Uterus (tissue), 3 donors: ENCODE measurements at regions not wholly inside any gene's neighbourhood (a gene's known extent, or its start where the extent isn't known, plus 50 kb on each side); places are given as distances from the start of the nearest gene placed in this dataset.

Experiments used
- DNase-seq, 2 donors: peaks; one replicate each; pipeline ENCODE4 v3.0.0-alpha.2; 2019 to 2020
- H3K27ac ChIP-seq, 2 donors: fragments of 200-600 bp; sonication (generic); 1 replicate in 1 of 2; 2 replicates in 1 of 2; pipeline ENCODE4 v1.5.1; 2016 to 2018
- H3K27me3 ChIP-seq, 2 donors: fragments of 200-600 bp; sonication (generic); one replicate each; pipeline ENCODE4 v1.5.1; 2018 to 2019; ENCODE audit warnings: control low read depth in 1 of 2
- H3K36me3 ChIP-seq, 2 donors: fragments of 200-600 bp; sonication (generic); one replicate each; pipeline ENCODE4 v1.5.1; 2019; ENCODE audit warnings: control low read depth in 1 of 2
- H3K4me1 ChIP-seq, 2 donors: fragments of 200-600 bp; sonication (generic); one replicate each; pipeline ENCODE4 v1.5.1; 2018 to 2019; ENCODE audit warnings: control low read depth in 1 of 2
- H3K4me3 ChIP-seq, 2 donors: fragments of 200-600 bp; sonication (generic); 1 replicate in 1 of 2; 2 replicates in 1 of 2; pipeline ENCODE4 v1.5.1; 2018 to 2019; ENCODE audit warnings: mild to moderate bottlenecking in 1 of 2
- H3K9me3 ChIP-seq, 2 donors: fragments of 200-600 bp; sonication (generic); one replicate each; pipeline ENCODE4 v1.5.1; 2019; ENCODE audit warnings: control low read depth in 1 of 2
- POLR2A ChIP-seq, 2 donors: fragments of 450-650 bp; IDR thresholded peaks; one replicate each; pipeline ENCODE4 v1.6.1; 2016; ENCODE audit warnings: antibody characterized with exemption in 2 of 2, mild to moderate bottlenecking in 1 of 2, moderate library complexity in 1 of 2
- intact Hi-C: fragments of 100-400 bp; cut with DNase I; formaldehyde crosslinking; loops from one replicate; pipeline ENCODE4 v1.15.1; 2023; ENCODE audit warnings: low total_unique reads
- TF ChIP-seq, protein P1 (sequence below), 4 experiments: fragments of 200-600 bp in 2 of 4; fragments of 450-650 bp in 2 of 4; sonication (generic) in 2 of 4; IDR thresholded peaks; one replicate each; pipeline ENCODE4 v1.5.1; 2016 to 2019; ENCODE audit warnings: antibody characterized with exemption in 4 of 4, mild to moderate bottlenecking in 2 of 4, moderate library complexity in 1 of 4
- donor health status: DM: yes; HTN: yes; CAD: no.

- TF ChIP-seq, protein P1, sequence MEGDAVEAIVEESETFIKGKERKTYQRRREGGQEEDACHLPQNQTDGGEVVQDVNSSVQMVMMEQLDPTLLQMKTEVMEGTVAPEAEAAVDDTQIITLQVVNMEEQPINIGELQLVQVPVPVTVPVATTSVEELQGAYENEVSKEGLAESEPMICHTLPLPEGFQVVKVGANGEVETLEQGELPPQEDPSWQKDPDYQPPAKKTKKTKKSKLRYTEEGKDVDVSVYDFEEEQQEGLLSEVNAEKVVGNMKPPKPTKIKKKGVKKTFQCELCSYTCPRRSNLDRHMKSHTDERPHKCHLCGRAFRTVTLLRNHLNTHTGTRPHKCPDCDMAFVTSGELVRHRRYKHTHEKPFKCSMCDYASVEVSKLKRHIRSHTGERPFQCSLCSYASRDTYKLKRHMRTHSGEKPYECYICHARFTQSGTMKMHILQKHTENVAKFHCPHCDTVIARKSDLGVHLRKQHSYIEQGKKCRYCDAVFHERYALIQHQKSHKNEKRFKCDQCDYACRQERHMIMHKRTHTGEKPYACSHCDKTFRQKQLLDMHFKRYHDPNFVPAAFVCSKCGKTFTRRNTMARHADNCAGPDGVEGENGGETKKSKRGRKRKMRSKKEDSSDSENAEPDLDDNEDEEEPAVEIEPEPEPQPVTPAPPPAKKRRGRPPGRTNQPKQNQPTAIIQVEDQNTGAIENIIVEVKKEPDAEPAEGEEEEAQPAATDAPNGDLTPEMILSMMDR (IDR thresholded peaks at IDR 0.05) = no peak
- TF ChIP-seq POLR2A (IDR thresholded peaks at IDR 0.05) = no peak
- Histone ChIP-seq H3K4me3 (no peak overlapping the region), H3K9me3 (no peaks in the 10 kb centered on the region), H3K4me1 (peaks cover 12 to 14% of the 10 kb centered on the region in 2 donors), H3K36me3 (no peaks in the 10 kb centered on the region), H3K27ac (peak overlapping the region; percentile 77 to 86), H3K27me3 (no peaks in the 10 kb centered on the region)
- no peak for DNase-seq
- intact Hi-C loops = loop anchor here (10.0 kb wide), 1 partner anchor 229 kb away; the partner anchor contains the start of gene SLC24A3
Observed at GRCh38 chr20:18986146-18986830, 172.7 kb downstream of the SCP2D1 start.

DNA sequence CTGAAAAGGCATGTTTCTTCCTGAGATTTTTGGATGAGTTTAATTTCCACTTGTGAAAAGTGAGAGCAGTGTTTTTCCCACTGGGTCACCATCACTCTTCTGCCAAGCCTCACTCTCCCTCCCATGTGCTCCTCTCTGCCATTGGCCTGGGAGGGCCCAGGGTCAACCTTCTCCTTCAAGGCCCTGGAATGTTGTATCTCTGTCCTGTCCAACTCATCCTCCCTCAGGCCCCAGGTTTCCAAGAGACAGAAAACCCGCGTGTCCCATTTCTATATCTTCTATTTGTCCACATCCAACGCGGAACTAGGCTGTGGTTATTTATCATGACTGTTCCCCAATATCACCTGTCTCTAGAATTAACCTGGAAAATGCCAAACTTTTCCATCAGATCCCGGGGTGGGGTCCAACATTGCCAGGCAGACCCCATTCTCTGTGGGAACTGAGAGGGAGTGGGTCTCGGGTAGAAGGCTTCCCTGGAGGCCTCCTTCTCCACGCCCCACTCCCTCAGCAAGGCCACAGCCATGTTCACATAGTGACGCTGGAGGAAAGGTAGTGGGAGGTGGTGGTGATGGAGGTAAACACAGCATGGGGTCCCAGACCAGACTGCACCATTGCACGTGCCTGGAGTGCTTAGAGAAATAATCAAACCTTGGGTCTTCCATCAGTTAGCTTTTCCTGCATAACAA is 173.5 kb downstream of the SCP2D1 start:
- peak in 1 of 2 donors; percentile 67 for DNase-seq
- peak overlapping the region; percentile 77 to 86 for H3K27ac ChIP-seq
- intact Hi-C loops = loop anchor here (10.0 kb wide), 1 partner anchor 228 kb away; the partner anchor contains the start of gene SLC24A3

GRCh38 chr20:18987781-18988360 is 174.3 kb downstream of the SCP2D1 start:
- peak overlapping the region; percentile 77 to 86 for H3K27ac ChIP-seq
- H3K36me3 ChIP-seq = no peaks in the 10 kb centered on the region
- no peaks in the 10 kb centered on the region for H3K27me3 ChIP-seq
- H3K4me1 ChIP-seq = peaks cover 12 to 14% of the 10 kb centered on the region in 2 donors
- no peaks in the 10 kb centered on the region for H3K9me3 ChIP-seq
- H3K4me3 ChIP-seq = no peak overlapping the region
- DNase-seq = no peak
- intact Hi-C loops = loop anchor here (10.0 kb wide), 1 partner anchor 227 kb away; the partner anchor contains the start of gene SLC24A3
- TF ChIP-seq, protein P1 (IDR thresholded peaks at IDR 0.05) = no peak
- no peak for TF ChIP-seq POLR2A (IDR thresholded peaks at IDR 0.05)

More for the DNA sequence above, 173.5 kb downstream of the SCP2D1 start:
- Histone ChIP-seq H3K27me3 (no peaks in the 10 kb centered on the region), H3K36me3 (no peaks in the 10 kb centered on the region), H3K4me3 (no peak overlapping the region), H3K9me3 (no peaks in the 10 kb centered on the region), H3K4me1 (peaks cover 12 to 14% of the 10 kb centered on the region in 2 donors)
- TF ChIP-seq, protein P1 (IDR thresholded peaks at IDR 0.05) = no peak
- no peak for TF ChIP-seq POLR2A (IDR thresholded peaks at IDR 0.05)

DNA sequence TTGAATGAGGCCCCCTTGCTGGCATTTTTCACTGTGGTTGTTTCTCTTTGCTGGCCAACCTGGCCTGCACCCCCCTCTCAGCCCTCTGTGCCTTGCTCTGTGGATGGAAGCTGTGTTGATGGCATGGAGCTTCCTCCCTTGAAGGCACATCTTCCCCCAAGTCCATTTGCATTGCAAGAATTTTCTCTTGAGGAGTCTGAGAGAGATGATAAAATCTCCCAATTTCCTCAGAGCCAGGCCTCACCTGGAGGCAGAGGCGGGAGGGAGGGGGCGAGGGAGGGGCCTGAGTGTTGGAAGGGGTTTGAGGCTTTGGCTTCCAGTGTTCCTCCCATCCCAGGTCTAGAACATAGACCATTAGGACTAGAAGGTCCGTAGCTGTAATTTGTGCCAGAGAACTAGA is 175.1 kb downstream of the SCP2D1 start:
- Histone ChIP-seq H3K9me3 (no peaks in the 10 kb centered on the region), H3K4me3 (no peak overlapping the region), H3K27me3 (no peaks in the 10 kb centered on the region), H3K27ac (peak overlapping the region; percentile 77 to 86), H3K36me3 (no peaks in the 10 kb centered on the region), H3K4me1 (peaks cover 8 to 13% of the 10 kb centered on the region in 2 donors)
- intact Hi-C loops = loop anchor here (10.0 kb wide), 1 partner anchor 226 kb away; the partner anchor contains the start of gene SLC24A3
- DNase-seq = no peak
- TF ChIP-seq, protein P1 (IDR thresholded peaks at IDR 0.05) = no peak
- TF ChIP-seq POLR2A (IDR thresholded peaks at IDR 0.05) = no peak
